ENCODE measurements at regions not wholly inside any gene's neighbourhood (a gene's known extent, or its start where the extent isn't known, plus 50 kb on each side); places are given as distances from the start of the nearest gene placed in this dataset.
"Not testable (repeated sequence)": the region's sequence is repeated elsewhere in the genome, so short reads cannot be mapped to it uniquely, and the experiment has no call there.

DNA sequence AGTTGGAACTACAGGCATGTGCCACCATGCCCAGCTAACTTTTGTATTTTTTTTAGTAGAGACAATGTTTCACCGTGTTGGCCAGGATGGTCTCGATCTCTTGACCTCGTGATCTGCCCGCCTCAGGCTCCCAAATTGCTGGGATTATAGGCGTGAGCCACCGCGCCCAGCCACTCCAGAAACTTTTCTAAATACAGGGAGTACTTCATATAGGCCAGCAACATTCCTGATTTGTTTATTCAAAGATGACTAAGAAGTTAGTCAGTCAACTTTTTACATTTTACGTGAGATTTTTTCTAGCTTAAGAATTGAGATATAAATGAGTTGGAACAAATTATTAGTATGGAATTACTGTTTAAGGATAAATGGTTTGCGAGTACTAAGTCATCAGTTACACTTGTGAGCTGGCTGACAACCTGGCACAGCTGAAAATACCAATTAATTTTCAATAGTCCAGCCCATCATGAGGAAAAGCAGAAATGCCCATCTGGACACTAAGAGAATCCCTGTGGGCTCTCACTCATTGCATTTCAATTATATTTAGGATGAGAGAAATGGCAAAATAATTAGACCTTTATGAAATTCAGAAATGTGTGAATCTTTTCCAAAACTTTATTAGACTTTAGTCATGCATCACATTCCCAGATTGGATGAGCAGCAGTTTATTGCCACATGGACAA lies 430.8 kb upstream of the SPATA31A3 start:
- DNase-seq (ENCODE audit: low spot score), result not testable (repeated sequence)

DNA sequence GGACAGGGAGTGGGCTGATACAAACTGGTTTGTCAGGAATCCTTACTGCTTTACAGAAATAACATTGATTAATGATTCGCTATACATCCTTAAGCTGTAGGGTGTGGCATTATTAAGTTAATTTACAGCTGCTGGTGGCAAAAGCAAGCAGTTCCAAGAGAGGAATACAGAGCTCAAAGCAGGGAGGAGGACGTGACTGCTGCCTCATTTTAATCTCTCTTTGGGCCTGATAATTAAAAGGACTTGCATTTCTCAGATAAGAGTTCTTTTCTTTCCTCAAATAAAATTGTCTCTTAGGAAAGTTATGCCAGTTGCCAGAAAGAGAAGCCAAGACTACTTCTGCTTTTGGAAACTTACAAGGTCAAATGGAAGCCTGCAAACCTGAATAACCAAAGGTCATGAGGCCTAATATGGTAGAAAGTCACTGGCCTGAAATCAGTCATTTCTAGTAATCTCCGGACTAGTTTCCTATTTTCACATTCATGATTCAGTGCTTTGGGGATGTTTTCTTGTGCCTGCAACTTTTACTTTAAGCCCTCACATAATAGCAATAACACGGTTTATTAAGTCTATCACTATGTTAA lies 426.2 kb upstream of the SPATA31A3 start:
- not testable (repeated sequence) for DNase-seq (ENCODE audit: low spot score)

DNA sequence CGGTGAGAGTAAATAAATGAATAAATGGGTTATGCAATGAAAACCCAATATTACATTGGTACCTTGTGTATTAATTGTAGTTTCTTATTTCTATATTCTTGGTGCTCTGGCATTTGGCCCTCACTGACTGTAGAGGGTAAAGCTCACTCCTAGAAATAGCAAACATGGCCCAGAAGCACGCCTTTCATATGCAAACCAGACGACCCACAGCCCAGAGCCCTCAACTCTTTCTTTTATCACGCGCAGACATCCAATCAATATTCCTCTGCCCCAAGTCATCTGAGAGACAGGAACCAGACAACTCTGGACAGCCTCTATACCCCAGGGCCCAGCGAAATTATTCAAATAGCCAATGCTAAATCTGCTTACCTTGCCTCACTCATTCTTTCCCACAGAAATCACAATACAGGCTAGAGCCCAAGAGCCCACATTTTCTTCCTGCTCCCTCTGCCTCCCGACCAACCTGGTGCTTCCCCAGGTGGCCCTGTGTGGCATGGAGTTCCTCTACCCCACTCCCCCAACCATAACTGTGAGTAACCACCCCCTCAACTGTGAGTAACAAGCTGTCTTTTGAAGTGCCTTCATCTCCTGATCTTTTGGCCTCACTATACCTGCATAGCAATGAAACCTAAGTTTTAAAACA lies 425.1 kb upstream of the SPATA31A3 start:
- not testable (repeated sequence) for DNase-seq (ENCODE audit: low spot score)

DNA sequence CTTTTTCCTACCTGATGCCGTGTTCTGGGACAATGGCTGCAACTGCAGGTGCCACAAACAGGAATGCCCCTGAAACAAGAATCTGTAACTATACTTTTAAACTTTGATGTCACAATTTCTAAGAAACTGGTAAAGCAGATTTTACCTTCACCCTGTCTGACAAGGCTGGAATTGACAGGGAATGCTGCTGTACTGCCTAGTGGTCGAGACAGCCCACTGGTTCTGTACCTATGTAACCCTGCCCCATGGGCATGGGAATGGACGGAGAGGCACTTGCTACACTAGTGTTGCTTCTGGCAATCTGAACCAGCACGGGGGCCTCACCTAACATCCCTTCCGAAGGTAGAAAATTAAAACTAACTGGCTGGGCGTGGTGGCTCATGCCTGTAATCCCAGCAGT lies 424.3 kb upstream of the SPATA31A3 start:
- DNase-seq (ENCODE audit: low spot score), result not testable (repeated sequence)

DNA sequence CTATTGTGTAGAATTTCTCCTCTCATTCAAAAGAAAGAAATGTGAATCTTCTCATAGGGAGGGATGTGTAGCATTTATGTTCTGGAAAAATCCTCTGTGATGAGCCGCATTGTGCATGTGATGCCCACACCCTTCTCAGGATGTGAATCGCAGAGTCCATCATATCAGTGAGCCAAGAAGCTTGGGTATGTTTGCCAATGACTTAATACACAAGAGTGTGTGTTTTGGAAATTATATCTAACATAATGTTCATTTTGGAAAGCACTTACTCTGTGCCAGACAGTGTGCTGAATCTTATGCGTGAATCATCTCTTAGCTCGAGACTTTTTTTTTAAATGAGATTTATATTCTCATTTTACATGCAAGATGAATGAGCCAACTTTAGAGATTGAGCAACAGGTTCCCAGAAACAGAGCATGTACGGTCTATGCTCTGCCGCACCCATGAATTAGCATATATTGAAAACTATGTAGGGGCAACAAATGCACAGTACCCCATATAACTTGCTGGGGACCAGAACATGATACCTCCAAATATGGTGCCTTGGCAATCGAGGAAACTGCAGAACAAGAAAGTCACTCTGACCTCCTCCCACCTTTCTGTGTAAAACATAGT lies 418.4 kb upstream of the SPATA31A3 start:
- DNase-seq (ENCODE audit: low spot score), result not testable (repeated sequence)

DNA sequence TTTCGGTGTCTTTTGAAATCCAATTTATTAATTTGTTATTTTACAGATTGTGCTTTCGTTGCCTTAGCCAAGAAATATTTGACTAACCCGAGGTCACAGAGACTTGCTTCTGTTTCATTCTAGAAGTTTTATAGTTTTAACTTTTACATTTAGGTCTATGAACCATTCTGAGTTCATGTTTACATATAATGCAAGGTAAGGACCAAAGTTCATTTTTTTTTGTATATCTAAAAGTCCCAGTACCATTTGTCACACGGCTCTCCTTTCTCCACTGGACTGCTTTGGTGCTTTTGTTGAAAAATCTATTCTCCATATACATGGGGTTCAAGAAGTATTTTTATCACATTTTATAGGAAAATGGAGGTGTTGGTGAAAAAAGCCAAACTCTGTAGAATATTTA lies 411.4 kb upstream of the SPATA31A3 start:
- not testable (repeated sequence) for DNase-seq (ENCODE audit: low spot score)

DNA sequence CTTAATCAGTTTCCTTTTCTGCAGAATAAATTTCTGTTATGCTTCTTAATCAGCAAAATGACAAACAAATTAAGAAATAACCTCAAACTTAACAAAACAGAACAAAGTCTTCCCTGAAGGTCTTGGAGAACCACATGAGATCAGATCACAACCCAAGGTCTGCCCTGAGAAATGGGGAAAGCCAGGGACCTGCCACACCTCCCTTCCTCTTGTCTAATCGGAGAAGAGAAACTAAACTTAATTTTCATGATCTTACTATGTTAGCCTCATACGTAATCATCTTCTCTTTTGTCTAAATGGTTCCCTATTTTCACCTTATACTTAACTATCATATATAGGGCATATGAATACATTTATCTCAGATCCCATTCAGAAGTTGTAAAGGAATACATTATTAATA lies 405.4 kb upstream of the SPATA31A3 start:
- DNase-seq (ENCODE audit: low spot score), result not testable (repeated sequence)

DNA sequence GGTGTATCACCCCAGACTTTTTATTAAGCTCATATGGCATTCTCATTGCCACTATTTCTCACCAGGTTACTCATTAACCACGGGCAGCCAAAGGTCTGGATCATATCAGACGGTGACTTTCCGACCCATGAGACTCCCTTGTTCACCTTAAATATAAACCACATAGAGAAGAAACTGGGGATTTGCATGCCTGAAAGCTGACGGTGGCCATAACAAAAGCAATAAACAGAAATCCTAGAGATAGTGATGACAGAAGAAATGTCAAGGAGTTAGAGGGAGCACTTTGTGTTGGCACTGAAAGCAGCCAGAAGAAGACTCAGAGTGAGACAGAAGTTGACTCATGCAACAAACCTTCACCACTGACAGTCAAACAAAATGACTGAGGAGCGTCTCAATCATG lies 402.4 kb upstream of the SPATA31A3 start:
- not testable (repeated sequence) for DNase-seq (ENCODE audit: low spot score)

DNA sequence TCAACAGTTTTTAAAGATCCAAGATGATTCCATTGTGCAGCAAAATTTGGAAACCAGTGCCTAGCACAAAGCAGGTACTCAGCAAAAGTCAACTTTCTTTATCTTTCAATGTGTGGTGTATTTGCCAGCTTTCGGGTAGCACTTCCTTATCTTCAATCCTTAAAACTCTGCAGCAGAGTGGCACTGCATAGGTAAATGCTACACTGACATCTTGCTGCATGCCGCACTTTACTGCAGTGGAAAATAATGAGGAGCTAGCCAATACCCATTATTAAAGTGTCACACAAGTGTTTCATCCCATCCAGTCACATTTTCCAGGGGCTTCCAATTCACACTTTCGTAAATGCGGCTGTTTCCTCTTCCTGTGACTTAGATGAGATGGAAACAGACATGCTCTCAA lies 401.7 kb upstream of the SPATA31A3 start:
- DNase-seq (ENCODE audit: low spot score), result not testable (repeated sequence)

DNA sequence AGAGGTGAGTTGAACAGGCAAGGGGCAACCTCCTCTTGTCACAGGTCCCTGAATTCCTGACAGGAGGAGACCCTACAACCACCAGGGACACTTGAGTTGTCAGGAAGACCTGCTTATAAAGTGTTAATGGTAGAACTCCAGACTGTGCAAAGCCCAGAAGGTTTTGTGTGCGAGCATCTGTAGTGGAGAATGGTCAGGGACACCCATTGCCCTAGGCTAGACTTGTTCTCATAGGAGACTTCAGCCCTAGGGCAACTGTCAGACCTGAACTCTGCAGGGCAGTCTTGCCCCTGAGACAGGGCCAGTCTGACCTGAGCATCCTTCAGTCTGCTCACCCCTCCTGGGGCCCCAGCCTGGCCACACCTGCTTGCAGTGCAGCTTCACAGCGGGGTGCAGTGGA lies 377.3 kb upstream of the SPATA31A3 start:
- not testable (repeated sequence) for DNase-seq (ENCODE audit: low spot score)

DNA sequence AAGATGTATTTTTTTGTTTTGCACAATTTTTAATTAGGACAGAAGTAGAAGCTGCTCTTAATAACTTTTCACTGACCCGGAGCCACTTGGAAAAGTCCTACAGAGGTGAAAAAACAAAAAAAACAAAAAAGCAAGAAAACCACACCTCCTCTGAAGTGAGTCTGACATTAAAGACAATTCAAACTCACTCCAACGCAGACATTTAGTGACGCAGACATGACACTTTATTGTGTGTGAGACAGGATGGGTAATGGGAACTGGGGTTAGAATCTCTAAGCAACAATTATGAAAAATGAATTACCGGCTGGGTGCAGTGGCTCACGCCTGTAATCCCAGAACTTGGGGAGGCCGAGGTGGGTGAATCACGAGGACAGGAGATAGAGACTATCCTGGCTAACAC lies 370.0 kb upstream of the SPATA31A3 start:
- DNase-seq (ENCODE audit: low spot score), result not testable (repeated sequence)

DNA sequence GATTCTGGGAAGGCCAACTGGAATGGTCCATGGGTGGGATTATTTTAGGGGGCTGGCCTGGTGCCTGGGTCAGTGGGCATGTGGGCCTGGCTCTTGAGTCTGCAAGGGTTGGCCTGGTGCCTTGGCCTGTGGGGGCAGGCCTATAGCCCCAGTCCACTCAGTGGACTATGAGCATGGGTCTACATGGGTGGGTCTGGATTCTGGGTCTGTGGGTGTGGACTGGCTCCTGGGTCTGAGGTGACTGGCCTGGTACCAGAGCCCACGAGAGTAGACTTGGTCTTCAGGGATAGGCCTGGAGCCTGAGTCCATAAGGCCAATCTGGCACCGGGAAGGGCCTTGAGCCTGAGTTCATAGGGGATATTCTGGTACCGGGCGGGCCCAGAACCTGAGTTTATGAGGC lies 361.6 kb upstream of the SPATA31A3 start:
- DNase-seq (ENCODE audit: low spot score), result not testable (repeated sequence)

DNA sequence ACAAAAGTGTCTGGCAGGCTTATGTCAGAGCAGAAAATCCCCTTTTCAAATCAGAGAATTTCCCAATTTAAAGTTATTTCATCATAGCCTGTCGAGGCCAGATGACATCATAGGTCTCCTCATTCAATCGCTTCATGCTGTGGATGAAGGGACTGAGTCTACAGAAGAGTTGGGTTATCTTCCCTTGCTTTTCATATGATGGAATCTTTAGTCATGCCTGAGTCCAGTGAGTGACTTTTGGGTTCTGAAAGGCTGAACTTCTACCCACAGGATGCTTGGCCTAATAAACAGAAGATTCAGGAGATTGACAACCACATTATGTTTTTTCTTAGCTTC lies 357.0 kb upstream of the SPATA31A3 start:
- not testable (repeated sequence) for DNase-seq (ENCODE audit: low spot score)

DNA sequence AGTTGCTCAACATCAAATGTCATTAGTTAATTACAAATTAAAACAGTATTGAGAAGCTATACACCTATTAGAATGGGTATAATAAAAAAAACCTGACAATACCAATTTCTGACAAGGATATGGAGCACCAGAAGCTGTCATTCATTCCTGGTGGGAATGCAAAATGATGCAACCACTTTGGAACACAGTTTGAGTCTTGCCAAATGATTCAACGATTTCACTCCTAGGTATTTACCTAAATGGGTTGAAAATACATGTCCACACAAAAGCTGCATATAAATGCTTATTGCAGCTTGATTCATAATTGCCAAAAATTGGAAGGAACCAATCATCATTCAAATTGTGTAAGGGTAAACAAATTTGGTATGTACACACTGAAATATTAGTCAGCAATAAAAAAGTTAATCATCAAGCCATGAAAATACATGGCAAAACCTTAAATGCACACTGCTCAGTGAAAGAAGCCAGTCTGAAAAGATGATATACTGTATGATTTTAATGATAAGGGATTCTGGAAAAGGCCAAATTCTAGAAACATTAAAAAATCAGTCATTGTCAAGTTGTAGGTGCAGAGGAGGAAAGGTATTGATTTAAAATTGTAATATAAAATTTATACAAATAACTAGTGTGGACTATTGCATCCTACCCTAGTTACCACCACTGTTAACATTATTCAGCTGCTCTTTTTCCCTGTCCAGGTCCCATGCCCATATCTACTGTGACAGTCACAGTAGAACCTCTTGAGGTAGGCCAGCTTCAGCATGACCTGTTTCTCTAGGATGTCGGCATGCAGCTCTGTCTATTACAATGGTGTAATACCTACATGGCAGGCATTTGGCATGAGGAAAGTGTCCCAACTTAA lies 356.4 kb upstream of the SPATA31A3 start:
- DNase-seq (ENCODE audit: low spot score), result not testable (repeated sequence)

DNA sequence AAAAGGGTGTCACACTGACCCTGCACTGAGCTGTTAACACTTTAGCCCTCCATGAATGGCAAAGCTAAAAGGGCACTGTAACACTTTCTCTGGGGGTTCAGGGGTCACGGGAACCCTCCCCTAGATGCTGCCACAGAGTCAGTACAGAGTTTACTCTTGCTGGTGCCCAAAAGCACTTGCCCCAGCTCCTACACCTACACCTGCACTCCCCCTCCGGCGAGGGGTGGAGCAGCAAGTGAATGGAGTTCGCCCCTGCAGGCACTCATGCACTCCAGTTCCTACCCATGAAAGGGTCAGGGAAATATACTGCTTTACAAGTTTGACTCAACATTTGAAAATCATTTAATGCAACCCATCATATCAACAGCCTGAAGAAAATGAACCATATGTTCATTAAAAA lies 355.7 kb upstream of the SPATA31A3 start:
- DNase-seq (ENCODE audit: low spot score), result not testable (repeated sequence)

DNA sequence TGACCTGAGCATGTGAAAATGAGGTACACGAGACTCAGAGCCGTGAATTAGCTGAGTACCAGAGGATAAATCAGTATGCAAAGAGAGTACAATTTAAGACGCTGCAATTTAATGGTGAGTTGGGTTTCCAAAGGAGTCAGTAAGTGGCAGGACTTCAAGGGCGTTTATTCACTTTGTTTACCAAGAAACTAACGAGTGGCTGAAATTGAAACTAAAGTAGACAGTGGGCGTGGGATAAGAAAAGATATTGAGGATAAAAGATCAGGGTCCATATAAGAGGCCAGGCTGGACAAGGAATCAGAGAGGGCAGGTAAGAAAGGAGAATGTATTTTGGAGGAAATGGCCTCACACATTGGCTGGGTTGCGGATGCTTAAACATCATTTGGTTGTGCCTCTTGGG lies 346.9 kb upstream of the SPATA31A3 start:
- not testable (repeated sequence) for DNase-seq (ENCODE audit: low spot score)

DNA sequence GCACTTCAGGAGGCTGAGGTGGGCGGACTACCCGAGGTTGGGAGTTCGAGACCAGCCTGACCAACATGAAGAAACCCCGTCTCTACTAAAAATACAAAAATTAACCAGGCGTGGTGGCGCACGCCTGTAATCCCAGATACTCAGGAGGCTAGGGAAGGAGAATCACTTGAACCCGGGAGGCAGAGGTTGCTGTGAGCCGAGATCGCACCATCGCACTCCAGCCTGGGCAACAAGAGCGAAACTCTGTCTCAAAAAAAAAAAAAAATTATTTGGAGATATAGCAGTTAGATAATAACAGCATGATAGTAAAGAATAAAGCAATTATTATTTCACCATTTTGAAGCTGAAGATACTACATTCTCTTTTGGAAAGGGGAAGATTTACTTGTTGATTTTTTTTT lies 345.9 kb upstream of the SPATA31A3 start:
- not testable (repeated sequence) for DNase-seq (ENCODE audit: low spot score)

DNA sequence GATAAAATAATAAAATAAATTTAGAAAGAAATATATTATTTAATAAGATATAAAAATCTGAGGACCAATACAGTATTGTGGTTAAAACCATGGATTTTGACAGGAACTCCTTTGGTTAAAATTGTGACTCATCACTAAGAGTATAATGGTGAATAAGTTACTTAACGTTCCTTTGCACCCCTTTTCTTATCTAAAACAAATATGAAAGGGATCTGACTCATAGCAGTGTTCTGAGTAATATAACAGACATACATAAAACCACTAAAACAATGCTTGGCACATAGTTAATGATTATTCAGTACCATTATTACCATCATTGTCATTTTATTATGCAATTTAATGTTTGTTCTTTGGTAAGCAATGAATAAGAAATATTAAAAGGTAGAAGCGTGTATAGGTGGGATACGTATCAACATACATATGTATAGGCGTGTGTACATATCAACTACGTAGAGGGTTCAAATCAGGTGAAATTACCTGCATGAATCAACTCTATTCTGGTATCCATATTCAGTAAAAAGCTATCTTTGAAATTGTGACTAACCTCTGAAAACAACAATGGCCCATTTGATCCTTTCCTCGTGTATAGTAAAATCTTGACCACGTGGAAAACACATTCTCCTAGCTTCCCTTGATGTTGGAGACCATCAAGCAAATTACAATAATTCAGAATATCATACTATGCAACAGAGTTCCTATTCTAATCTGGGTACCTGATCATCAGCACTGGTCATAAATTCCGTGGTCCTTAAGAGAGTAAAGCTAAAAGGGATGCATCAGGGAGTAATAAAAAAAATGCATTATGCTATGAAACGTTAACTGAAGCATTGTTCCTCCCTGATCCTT lies 342.6 kb upstream of the SPATA31A3 start:
- DNase-seq (ENCODE audit: low spot score), result not testable (repeated sequence)

DNA sequence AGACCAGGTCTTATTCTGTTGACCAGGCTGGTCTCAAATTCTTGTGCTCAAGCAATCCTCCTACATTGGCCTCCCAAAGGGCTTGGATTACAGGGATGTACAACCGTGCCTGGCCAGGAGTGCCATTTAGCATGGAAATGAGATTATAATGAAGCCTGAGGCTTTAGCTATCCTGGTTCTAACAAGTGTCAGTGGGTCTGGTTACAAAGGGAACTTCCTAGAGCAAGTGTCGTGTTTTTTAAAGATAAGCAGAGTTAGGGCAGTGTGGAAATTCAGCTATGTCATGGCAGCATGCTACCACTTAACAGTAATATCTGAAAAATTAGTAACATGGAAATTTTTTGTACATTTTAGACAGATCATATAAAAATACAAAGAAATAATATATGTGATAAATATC lies 339.3 kb upstream of the SPATA31A3 start:
- not testable (repeated sequence) for DNase-seq (ENCODE audit: low spot score)

DNA sequence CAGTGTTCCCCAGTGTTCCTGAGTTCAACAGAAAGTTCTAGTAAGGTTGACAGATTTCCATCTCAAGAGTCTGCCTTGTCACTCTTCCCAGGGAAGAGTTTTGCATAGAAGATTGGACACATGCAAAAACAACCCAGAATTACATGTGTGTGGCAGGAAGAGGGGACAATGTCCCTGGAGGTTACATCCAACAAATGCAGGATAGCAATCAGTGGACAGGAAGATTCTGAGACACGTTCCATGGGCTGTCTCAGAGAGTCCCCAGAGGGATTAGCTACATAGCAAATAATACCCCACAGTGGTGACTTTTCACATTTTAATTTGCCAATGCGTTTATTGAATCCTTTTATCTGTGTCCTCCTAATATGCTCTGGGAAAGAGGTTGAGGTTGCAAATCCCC lies 321.1 kb upstream of the SPATA31A3 start:
- DNase-seq (ENCODE audit: low spot score), result not testable (repeated sequence)

DNA sequence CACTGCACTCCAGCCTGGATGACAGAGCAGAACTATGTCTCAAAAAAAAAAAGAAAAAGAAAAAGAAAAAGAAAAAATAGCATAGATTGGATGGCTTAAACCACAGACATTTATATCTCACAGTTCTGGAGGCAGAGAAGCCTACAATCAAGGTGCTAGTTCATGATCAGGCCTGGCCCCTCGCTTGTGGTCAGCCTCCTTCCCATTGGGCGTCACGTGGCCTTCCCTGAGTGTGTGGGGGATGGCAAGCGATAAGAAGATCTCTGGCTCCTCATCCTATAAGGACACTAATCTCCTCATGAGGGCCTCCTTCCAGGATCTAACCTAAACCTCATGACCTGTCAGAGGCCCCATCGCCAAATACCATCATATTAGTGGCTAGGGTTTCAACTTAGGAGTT lies 320.2 kb upstream of the SPATA31A3 start:
- DNase-seq (ENCODE audit: low spot score), result not testable (repeated sequence)
